NCI-H1930 (cell line): ENCODE measurements at regions not wholly inside any gene's neighbourhood (a gene's known extent, or its start where the extent isn't known, plus 50 kb on each side); places are given as distances from the start of the nearest gene placed in this dataset.

Source experiments
- DNase-seq, 2 experiments: peaks; one replicate each; lab custom pipeline; 2025; lab: John Stamatoyannopoulos, UW

DNA sequence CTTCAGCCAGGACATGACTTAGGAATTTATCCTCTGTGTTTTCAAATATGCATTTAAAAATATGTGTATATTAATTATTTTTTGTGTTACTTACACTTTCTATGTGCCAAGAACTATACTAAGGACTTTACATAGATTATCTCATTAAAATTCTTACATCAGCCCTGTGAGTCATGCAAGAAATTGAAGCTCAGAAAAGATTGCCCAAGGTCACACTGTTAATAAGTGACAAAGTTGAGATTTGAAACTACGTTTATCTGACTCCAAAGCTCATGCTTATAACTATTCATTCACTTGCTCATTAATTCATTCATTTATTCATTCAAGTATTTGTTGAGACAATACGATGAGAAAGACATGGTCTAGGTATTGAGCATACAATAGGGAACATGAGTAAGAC is 62.9 kb upstream of the CHRDL1 start:
- no peak for DNase-seq

DNA sequence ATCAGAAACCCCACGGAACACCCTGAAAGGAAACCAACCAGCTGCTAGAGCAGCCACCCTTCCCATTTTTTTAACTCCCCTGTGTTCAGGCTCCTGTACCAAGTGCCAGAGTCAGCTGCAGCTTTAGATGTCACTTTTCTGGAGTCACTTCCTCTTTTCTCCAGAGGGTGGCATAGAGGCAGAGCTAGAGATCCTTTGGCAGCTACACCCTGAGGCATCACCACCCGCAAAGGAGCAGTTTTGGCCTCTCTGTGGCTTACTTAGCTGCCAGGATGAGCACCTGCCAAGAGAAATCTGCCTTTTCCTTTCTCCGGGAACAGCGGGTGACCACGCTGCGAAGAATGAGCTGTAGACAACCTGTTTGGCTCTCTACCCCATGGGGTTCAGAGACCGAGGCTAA is 58.0 kb upstream of the CHRDL1 start:
- DNase-seq = peak in 1 of 2 experiments; percentile 18

DNA sequence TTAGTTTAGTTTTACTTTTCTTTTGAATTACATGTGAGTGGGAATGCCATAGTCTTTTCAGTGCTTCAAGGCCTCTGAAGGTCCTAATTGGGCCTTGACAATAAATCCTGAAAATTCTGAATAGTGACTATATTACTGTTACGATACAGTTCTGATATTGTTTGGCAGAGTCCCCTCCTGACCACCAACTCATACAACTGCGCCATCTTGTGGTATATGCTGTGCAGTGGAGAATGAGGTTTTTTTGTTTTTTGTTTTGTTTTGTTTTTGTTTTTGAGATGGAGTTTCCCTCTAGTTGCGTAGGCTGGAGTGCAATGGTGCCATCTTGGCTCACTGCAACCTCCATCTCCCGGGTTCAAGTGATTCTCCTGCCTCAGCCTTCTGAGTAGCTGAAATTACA is 56.6 kb upstream of the CHRDL1 start:
- DNase-seq = peak in 1 of 2 experiments; percentile 0

DNA sequence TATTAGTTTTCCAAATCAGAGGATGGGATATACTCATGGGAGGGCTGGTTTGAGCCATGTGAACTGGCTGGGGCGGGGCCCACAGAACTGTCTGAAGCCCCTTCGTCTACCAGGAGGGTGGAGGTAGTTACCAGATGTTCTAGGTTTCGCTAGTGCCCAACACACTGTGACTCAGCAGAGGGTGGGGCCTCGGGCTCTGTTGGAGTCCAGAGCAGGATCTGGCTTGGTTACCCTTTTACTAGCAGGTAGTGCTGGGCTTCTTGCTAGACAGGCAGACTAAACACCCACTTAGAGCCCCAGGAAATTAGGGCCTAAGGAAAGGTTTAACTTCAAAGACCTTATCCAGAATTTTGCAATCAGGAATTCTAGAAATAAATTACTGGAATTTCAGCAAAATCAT is 56.2 kb upstream of the CHRDL1 start:
- no peak for DNase-seq

DNA sequence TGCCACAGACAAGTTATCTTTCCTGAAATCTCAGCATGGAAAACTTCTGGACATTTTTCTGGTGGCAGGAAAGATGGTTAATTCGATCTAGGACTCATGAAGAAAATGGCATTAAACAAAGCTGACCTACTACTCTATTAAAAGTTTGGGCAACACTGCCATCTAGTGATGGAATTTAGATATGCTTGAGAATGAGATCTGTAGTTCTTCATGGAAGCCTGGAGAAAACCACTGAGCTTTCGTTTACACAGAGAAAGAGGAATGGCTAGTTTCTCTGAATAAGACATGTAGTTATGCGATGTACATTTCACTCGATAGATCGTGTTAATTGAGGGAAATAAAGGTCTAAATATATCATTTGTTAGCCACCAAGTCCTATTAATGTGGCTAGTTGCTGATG is 51.7 kb upstream of the CHRDL1 start:
- DNase-seq = peak; percentile 21 to 61

DNA sequence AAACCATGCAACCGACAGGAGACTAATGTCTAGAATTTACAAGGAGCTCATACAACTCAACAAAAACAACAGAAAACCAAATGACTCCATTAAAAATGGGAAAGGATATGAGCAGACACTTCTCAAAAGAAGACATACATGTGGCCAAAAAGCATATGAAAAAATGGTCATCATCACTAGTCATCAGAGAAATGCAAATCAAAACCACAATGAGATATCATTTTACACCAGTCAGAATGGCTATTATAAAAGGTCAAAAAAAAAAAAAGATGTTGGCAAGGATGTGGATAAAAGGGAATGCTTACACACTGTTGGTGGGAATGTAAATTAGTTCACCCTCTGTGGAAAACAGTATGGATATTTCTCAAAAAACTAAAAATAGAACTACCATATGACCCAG is 50.5 kb upstream of the CHRDL1 start:
- no peak for DNase-seq
